ENCODE measurements at regions not wholly inside any gene's neighbourhood (a gene's known extent, or its start where the extent isn't known, plus 50 kb on each side); places are given as distances from the start of the nearest gene placed in this dataset.

DNA sequence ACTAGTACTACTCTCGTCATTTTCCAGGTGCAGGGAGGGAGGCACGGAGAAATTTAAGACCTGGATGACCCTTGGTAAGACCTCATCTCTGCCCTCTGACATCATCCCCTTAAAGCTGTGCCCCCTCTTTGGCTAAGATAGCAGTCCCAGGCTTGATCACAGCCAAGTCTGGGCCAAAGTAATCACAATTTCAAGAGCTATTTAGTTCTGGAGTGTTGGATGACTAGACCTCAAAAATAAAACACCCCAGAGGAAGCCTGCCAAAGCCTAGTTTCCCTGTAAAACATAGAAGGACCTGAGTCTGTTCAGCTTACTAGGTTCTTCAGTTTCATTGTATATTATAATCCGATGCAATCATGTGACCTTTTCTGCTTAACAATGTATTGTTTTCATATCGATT is 144.6 kb upstream of the ARHGEF9 start:
- H3K4me3 ChIP-seq (ENCODE audit: low read depth, low read length): no peak overlapping the region
- TF ChIP-seq, protein P1, sequence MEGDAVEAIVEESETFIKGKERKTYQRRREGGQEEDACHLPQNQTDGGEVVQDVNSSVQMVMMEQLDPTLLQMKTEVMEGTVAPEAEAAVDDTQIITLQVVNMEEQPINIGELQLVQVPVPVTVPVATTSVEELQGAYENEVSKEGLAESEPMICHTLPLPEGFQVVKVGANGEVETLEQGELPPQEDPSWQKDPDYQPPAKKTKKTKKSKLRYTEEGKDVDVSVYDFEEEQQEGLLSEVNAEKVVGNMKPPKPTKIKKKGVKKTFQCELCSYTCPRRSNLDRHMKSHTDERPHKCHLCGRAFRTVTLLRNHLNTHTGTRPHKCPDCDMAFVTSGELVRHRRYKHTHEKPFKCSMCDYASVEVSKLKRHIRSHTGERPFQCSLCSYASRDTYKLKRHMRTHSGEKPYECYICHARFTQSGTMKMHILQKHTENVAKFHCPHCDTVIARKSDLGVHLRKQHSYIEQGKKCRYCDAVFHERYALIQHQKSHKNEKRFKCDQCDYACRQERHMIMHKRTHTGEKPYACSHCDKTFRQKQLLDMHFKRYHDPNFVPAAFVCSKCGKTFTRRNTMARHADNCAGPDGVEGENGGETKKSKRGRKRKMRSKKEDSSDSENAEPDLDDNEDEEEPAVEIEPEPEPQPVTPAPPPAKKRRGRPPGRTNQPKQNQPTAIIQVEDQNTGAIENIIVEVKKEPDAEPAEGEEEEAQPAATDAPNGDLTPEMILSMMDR (IDR thresholded peaks at IDR 0.05; ENCODE audit: low read depth, low read length): no peak

DNA sequence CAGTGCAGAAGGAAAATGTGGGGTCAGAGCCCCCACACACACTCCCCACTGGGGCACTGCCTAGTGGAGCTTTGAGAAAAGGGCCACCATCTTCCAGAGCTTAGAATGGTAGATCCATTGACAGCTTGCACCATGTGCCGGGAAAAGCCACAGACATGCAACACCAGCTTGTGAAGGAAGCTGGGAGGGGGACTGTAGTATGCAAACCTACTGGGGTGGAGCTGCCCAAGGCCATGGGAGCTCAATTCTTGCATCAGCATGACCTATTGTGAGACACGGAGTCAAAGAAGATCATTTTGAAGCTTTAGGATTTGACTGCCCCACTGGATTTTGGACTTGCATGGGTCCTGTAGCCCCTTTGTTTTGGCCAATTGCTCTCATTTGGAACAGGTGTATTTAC is 142.8 kb upstream of the ARHGEF9 start:
- no peak overlapping the region for H3K4me3 ChIP-seq (ENCODE audit: low read depth, low read length)
- TF ChIP-seq, protein P1 (IDR thresholded peaks at IDR 0.05; ENCODE audit: low read depth, low read length): no peak

- no peak overlapping the region for H3K4me3 ChIP-seq (ENCODE audit: low read depth, low read length)
- TF ChIP-seq, protein P1 (IDR thresholded peaks at IDR 0.05; ENCODE audit: low read depth, low read length): no peak
These were observed 137.2 kb upstream of the ARHGEF9 start for GRCh38 chrX:63922221-63922620.

DNA sequence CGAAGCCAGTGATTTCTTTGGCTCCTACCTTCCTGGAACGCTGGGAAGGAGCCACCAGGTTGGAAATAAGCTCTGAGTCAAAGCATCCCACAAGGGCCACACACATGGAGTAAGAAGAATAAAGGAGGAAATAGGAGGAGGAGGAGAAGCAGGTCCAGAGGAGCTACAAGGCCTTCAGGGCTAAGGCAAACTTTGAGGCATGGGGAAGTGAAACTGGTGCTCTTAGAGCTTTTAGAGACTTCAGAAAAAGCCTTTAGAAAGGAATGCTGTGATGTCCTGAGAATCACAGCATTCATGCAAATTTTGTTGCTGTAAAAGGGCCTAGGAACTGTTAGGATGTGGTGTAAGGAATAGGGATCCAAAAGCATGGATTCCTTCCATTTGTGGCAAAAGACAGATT is 135.9 kb upstream of the ARHGEF9 start:
- TF ChIP-seq, protein P1 (IDR thresholded peaks at IDR 0.05; ENCODE audit: low read depth, low read length): no peak
- no peak overlapping the region for H3K4me3 ChIP-seq (ENCODE audit: low read depth, low read length)

GRCh38 chrX:63919081-63919480 is 134.1 kb upstream of the ARHGEF9 start:
- H3K4me3 ChIP-seq (ENCODE audit: low read depth, low read length): no peak overlapping the region
- TF ChIP-seq, protein P1 (IDR thresholded peaks at IDR 0.05; ENCODE audit: low read depth, low read length): no peak

DNA sequence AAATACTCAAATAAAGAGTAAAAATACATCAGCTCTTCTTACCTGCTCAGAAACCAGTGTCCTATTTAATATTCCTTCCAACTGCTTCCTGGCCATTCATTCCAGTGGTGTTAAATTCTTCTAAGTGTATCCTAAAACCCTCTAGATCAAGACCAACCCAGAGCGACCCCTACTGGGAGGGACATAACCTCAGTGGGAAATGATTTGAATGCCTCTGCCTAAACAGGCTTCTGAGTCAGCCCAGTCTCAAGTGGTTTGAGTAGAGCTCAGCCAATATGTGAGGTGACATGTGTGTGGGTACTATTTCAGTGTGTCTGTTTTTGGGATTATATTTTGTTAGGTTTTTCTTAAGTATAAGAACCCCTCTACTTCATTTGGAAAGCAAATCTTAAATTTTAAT is 133.6 kb upstream of the ARHGEF9 start:
- TF ChIP-seq, protein P1 (IDR thresholded peaks at IDR 0.05; ENCODE audit: low read depth, low read length): no peak
- H3K4me3 ChIP-seq (ENCODE audit: low read depth, low read length): no peak overlapping the region

DNA sequence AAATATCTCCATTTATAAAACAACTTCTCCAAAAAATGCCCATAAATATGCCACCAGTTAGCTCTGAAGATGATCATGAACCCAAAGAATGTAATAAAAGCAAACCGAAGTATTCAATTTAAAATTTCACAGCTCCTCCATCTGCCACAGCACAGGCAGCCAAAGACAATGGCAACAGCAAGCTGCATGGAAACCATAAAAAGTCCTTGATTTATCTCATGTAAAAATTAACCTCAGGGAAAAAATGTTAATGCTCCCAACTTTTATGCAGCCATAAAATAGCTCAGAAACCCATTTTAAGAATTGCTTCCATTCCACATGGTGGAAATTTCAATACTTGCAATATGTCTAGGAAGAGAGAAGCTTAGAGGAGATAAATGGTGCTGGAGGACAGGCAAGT is 132.3 kb upstream of the ARHGEF9 start:
- TF ChIP-seq, protein P1 (IDR thresholded peaks at IDR 0.05; ENCODE audit: low read depth, low read length): no peak
- H3K4me3 ChIP-seq (ENCODE audit: low read depth, low read length): no peak overlapping the region

Measured in WI38 (cell line).